GM21515 (cell line): ENCODE measurements at regions not wholly inside any gene's neighbourhood (a gene's known extent, or its start where the extent isn't known, plus 50 kb on each side); places are given as distances from the start of the nearest gene placed in this dataset.
"Not testable (repeated sequence)": the region's sequence is repeated elsewhere in the genome, so short reads cannot be mapped to it uniquely, and the experiment has no call there.

Experiments used
- ATAC-seq: cut with Tn5 transposase; IDR thresholded peaks from one replicate; pipeline ENCODE4 v1.9.1; 2021; ENCODE audit not compliant: unreplicated experiment

DNA sequence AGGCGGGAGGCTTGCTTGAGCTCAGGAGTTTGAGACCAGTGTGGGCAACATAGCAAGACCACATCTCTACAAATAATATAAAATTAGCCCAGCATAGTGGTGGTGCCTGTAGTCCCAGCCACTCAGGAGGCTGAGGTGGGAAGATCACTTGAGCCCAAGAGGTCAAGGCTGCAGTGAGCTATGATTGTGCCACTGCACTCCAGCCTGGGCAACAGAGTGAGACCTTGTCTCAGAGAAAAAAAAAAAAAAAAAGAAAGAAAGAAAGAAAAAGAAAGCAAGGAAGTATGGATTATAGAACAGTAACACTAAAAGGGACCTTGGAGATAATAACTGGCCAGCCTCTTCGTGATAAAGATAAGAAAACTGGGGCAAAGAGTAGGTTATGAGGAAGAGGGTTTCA lies 130.4 kb downstream of the PLCE1 start:
- not testable (repeated sequence) for ATAC-seq

DNA sequence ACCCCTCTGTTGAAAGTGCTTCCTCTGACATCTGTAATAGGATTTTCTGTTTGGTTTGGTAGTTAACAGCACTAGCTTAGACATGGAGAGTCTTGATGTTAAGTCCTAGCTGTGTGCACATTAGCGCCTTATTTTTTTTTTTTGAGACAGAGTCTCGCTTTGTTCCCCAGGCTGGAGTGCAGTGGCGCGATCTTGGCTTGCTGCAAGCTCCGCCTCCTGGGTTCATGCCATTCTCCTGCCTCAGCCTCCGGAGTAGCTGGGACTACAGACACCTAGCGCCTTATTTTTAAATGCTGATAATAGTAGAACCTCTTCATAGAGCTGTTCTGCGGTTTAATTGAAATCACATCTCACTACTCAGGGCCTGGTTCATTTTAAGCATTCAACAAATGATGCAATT lies 131.5 kb downstream of the PLCE1 start:
- not testable (repeated sequence) for ATAC-seq

DNA sequence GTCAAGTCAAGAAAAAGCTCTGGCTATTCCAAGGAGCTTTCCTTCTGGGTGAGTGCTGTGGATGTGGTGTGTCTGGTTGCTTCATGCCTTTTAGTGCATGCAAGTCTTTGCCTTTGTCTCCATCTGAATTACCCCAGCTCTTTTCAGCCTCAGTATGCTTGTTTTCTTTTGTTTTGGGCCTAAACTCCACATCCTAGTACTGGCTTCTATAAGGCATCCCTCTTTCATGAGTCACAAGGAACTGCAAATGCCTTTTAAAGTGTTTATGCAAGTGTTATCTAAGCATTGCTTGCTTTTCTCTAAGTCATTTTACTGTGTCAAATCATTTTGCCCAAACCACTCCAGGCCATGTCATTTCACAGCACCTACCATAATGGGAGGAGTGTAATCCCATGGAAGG lies 132.1 kb downstream of the PLCE1 start:
- ATAC-seq, result no peak

DNA sequence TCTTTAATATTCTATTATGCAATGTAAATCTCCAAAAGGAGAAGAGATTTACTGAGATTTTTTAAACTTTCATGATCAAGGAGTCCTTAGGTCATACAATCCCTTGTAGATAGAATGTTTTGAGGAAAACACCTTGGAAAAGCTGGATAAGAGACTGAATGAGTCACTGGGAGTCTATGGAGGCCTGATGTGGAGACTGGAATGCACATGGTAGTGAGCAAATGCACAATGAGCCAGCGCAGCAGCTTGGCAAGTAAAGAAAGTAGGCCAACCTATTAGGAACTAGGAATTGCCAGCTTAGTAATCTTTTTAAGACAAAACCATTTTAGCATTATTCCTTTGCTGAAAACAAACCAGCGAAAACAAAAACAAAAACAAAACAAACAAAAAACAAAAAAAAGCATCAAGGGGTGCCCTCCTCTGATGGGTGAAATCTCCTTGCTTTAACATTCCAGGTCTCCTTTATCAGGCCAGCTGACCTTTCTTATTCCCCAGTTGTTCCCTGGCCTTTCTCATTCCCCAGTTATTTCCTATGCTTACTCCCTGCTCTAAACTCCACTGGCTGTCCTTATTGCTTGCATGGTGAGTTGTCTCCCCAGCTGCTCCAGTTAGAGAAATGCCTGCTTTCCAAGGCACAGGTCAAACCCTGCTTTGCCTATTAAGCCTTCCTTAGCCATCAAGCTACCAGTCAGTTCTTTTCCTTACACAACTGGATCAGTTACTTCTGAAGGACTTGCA lies 135.8 kb downstream of the PLCE1 start:
- no peak for ATAC-seq

DNA sequence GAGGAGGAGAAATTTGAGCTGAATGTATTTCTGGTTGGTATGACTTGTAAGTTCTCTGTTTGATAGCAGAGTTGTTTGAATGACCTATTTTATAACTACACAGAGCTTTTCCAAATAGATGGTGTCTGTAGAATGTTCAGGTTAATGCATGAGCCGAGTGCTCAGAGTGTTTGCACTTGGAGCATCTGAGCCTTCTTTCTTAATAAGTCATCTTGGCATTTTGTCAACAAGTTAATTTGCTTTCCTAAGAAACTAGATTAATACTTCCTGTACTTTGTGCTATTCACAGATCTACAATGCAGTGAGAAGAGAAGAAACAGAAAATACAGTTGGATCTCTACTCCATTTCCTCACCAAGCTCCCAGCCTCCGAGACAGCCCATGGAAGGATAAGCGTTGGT lies 138.2 kb downstream of the PLCE1 start:
- no peak for ATAC-seq

DNA sequence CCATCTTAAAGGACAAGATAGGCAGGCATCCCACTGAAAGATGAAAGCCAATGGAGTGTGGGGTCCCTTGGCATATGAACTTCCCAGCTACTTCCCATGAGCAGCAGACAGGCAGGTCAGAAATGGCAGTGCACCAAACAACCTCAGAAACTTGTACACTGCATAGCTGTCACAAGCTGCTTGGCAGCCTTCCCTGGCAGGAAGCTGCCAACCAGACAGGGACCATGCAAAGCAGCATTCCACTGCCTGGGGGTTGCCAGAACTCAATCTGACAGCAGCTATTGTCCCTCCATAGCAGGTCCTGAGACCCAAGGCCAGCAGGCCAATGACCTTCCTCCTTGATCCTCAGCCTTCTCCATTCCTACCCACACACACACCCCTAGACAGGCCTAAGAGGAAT lies 139.5 kb downstream of the PLCE1 start:
- ATAC-seq, result no peak

DNA sequence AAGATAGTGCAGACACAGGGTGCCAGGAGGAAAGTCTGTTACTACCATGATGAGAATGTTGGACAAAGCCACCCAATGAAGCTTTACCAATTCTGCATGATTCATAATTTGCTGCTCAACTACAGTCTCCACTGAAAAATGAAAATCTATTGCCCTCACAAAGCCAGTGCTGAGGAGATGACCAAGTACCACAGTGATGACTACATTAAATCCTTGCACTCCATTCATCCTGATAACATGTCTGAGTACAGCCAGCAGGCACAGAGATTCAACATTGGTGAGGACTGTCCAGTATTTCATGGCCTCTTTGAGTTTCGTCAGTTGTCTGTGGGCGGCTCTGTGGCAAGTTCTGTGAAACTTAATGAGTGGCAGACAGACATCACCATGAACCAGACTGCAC lies 144.0 kb downstream of the PLCE1 start:
- no peak for ATAC-seq

DNA sequence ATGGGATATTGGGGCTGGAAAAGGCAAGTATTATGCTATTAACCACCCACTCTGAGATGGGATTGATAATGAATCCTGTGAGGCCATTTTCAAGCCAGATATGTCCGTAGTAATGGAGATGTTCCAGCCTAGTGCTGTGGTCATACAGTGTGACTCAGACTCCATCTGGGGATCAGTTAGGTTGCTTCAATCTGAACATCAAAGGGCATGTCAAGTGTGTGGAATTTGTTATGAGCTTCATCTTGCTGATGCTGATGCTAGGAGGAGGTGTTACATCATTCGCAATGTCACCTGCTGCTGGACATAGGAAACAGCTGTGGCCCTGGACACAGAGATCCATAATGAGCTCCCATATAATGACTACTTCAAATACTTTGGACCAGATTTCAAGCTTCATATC lies 144.7 kb downstream of the PLCE1 start:
- no peak for ATAC-seq

DNA sequence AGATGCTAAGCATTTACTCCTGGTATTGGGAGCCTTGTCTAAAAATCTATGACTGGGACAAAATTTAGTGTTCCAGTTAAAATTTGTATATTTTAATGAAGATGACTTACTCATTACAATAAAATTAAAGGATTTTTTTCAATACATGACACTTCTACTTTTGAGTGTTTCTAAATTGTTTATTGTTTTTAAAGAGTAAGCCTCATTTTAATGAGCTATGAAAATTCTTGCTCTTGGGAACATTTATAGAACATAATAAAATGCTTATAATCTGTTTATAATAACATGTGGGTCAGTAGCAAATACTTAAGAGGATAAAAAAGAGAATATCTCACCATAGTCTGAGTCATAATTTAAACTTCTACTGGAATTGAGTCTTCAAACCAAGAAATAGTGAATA lies 149.5 kb downstream of the PLCE1 start:
- ATAC-seq, result no peak

DNA sequence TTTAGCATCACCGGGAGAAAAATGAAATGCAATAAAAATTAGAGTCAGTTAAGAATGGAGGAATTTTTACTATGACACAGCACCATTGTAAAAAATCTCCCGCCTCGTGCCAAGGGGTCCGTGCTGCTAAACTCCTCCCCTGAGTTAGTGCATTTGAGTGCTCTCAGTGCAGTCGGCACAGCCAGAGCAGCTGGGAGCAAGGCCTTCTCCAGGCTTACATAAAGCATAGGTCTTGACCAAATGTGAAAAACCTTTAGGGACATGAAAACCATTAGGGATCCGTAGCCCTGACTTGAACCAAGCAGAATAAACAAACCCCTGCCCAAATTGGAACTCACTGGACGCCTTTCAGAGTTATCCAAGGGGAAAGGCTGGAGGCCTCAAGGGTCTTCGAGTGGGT lies 152.6 kb downstream of the PLCE1 start:
- no peak for ATAC-seq

DNA sequence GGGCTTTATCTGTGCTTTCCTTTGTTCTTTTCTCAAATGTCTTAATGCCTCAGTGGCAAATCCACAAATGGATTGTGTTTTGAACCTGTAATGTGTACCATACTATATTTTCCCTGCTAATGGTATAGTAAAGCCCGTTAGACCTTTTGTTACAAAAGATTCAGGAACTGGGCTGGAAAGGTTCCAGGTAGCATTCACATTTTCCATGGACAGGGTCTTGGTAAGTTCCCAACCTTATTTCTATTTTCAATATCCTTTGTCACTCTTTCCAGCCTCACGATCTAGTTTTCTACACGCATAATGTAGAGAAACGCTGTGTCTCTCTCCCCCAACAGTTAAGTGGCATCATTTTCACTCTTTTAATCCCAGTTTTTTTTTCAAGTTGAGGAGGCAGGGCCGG lies 153.0 kb downstream of the PLCE1 start:
- ATAC-seq, result no peak

DNA sequence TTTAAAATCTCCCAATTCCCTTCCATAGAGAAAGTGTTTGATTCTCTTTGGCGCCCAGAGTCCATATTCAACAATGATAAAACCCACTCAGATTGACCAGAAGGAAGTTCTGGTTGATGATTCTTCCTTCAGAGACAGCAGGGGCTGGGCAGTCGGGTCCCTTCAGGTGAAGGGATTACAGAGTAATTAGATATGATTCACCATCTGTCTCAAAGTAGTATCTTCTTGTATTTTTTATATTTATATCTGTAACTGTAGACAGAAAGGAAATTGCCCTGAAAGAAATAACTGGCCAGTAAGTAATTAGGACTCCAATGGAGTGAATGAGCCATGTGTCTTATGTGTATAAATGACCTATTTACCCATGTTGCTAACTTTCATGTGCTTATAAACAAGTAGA lies 156.0 kb downstream of the PLCE1 start:
- no peak for ATAC-seq

DNA sequence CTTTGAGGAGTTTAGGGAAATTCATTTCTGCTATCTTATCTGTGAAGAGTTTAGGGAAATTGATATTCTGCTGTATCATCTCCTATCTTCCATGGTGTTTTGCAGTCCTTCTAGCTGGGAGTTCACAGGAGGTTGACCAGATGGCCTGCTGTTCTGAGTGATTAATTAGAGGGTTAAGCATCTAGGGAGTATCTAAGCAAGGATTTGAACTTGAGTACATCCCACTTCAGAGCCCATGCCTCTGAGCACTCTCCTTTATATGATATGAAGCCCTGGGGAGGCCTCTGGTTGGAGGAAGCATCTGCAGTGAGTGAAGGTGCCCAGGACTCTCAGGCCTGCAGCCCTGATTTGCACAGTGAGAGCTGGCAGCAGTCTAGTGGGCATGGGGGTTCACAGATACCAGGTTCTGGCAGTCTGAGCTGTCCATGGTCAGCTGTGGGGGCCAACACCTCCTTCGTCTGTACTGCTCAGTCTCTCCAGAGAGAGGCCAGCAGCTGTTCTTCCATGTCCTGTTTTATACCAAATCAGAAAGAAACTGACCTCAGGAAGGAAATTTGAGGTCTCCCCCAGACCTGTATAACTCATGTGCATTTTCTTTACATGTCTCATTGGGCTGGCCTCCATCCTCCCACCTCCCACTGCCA lies 156.9 kb downstream of the PLCE1 start:
- ATAC-seq, result no peak

DNA sequence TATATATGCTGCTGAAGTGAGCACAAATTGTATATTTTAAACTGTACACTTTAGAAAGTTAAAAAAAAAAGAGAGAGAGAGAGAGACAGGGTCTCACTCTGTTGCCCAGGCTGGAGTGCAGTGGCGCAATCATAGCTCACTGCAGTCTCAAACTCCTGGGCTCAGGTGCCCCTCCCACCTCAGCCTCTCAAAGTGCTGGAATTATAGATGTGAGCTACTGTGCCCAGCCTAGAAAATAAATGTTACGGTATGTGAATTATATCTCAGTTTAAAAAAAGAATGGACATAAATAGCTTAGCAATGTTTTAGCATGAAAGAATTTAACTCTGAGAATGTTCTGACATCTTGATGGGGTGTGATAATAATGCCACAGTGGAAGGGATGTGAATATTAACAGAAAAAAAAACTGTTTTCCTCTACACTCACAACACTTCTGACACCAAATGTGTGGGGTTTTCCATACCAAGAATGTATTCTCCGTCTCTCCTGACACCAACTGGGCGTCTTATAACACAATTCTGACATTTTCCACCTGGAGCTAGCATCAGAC lies 162.1 kb downstream of the PLCE1 start:
- ATAC-seq, result no peak

DNA sequence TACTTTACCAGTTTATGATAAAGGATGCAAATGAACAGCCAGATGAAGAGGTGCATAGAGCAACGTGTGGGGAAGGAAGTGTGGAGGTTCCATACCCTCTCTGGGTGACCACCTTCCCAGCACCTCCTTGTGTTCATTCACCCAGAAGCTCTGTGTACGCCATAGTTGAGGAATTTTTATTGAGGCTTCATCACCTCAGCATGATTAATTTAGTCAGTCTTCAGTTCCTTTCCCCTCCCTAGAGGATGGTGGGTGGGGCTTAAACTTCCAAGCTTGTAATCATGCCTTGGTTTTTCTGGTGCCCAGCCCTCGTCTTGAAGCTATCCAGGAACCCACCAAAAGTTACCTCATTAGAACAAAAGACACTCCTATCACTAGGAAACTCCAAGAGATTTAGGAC lies 162.7 kb downstream of the PLCE1 start:
- ATAC-seq, result no peak

DNA sequence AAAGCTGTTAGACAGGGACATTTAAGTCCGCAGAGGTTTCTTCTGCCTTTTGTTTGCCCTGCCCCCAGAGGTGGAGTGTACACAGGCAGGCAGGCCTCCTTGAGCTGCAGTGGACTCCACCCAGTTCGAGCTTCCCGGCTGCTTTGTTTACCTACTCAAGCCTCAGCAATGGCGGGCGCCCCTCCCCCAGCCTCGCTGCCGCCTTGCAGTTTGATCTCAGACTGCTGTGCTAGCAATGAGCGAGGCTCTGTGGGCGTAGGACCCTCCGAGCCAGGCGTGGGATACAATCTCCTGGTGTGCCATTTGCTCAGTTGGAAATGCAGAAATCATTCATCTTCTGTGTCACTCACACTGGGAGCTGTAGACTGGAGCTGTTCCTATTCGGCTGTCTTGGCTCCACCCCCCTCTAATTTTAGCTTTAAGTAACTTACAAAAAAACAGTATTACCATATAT lies 171.5 kb downstream of the PLCE1 start:
- ATAC-seq, result not testable (repeated sequence)

DNA sequence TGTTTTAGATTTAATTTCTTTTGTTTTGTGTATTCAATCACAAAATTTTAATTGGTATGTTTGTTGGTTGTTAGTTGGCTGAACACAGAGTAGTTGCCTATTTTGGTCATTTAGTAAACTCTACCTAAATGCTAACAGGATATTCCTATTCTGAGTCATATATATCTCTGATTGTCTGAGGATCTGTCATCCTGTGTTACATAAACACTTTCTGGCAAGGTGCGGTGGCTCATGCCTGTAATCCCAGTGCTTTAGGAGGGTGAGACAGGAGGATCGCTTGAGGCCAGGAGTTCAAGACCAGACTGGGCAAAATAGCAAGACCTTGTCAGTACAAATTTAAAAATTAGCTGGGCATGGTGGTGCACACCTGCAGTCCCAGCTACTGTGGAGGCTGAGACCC lies 178.6 kb downstream of the PLCE1 start:
- ATAC-seq, result no peak

DNA sequence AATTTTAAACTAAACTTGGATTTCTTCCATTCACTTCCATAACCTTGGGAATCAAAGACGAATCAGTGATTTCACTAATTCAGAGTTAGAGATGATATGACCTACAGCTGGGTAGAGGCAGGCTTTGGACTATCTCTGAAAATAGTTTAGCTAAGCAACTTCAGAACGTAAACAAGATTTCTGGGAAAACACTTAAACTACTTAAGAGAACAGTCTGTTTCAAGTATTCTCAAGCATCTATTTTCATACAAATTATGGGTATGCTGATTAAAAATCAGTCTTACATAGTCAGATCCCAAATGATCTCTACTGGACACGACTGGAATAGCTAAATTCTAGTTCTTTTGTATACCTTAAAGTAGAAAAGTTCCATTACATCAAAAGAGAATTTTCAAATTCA lies 179.9 kb downstream of the PLCE1 start:
- ATAC-seq, result no peak

DNA sequence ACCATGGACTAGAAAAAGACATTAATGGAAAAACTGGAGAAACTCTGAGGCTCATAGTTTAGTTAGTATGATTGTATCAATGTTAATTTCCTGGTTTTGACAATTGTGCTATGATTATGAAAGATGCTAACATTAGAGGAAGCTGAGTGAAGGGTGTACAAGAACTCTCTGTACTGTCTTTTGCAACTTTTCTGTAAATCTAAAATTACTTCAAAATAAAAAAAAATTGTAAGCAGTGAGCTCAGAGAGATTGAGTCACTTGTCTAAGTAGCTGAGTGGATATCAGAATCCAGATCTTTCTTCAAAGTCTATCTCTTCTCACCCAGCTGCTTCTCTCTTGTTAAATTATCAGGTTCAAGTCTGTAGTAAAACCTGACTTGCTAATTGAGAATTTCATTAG lies 181.1 kb downstream of the PLCE1 start:
- ATAC-seq, result no peak

DNA sequence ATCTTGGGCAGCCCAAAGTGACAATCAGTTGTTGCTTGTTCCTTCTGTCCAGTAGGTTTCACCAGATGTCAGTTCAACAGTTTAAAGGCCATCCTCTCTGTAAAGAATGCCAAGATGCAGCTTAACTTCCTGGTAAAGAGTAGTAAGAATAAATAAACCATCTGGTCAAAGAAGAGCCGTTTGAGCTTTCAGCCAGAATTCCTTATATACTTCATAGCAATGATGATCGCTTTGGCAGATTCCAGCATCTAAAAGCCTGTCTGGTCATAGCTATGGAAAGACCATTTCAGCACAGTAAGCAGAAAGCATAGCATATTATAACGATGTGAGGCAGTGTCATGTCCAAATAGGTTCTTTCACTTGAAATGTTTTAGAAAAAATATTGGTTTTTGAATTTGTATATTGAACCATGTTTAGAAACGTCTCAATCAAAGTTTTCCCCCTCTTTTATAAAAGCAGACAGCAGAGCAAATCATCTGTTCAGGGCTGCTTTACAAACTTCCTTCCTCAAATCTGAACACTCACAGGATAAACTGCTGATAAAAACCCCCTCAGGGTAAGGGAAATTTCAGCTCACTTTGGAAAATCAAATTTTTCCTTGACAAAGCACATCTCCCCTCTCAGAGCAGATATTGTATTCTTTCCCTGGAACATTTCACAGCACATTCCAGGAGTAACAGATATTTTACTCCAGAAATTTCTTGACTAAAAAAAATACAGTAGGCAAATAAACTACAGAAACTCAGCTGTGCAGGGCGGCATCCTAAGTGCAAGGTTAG lies 184.1 kb downstream of the NOC3L start:
- ATAC-seq, result no peak

DNA sequence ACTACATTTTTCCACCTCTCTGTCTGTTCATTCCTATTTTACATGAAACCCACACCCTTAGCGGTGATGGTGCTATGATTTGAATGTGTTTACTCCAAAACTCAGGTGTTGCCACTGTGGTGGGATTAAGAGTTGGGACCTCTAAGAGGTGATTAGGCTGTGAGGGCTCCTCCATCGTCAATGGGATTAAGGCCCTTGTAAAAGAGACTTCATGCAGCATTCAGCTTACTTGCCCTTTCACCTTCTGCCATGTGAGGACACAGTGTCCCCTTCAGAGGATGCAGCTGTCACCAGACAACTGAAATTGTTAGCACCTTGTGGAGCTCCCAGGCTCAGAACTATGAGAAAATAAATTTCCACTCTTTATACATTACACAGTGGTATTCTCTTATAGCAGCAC lies 182.2 kb downstream of the NOC3L start:
- no peak for ATAC-seq
